MCF 10A (cell line): ENCODE measurements at regions not wholly inside any gene's neighbourhood (a gene's known extent, or its start where the extent isn't known, plus 50 kb on each side); places are given as distances from the start of the nearest gene placed in this dataset.
"Not testable (repeated sequence)": the region's sequence is repeated elsewhere in the genome, so short reads cannot be mapped to it uniquely, and the experiment has no call there.

Experiments used
- BruUV-seq: library from RNA; stranded (reverse); fragments of 400-500 nt; replicated peaks from 2 replicates; lab custom pipeline; 2021; lab: Mats Ljungman, UMichigan
- CTCF ChIA-PET: fragments of 300-600 bp; sonication (Branson Sonifier 250); formaldehyde crosslinking; extraction: SDS; loops from one replicate; lab custom pipeline; 2021; ENCODE audit warnings: antibody characterized with exemption, inconsistent platforms; lab: Yijun Ruan, JAX
- POLR2A ChIA-PET: fragments of 300-600, 350-650 bp; sonication (Branson Sonifier 250); formaldehyde crosslinking; extraction: SDS; loops from one replicate; lab custom pipeline; 2020; ENCODE audit warnings: antibody characterized with exemption, inconsistent platforms; lab: Yijun Ruan, JAX
- DNase-seq: peaks from one replicate; pipeline ENCODE4 v3.0.0-alpha.2; 2018; ENCODE audit not compliant: unreplicated experiment
- H3K27ac Mint-ChIP-seq: one replicate; pipeline ENCODE4 v1.8.0; 2022; ENCODE audit warnings: mild to moderate bottlenecking, low read depth, mixed read lengths; ENCODE audit not compliant: unreplicated experiment
- H3K27me3 Mint-ChIP-seq: one replicate; pipeline ENCODE4 v1.8.0; 2022; ENCODE audit warnings: mixed read lengths; ENCODE audit not compliant: insufficient read depth, unreplicated experiment
- H3K36me3 Mint-ChIP-seq: one replicate; pipeline ENCODE4 v1.8.0; 2022; ENCODE audit warnings: mild to moderate bottlenecking, moderate library complexity, mixed read lengths; ENCODE audit not compliant: insufficient read depth, unreplicated experiment
- H3K4me1 Mint-ChIP-seq: one replicate; pipeline ENCODE4 v1.8.0; 2022; ENCODE audit warnings: mixed read lengths; ENCODE audit not compliant: insufficient read depth, unreplicated experiment
- H3K4me3 Mint-ChIP-seq: one replicate; pipeline ENCODE4 v1.8.0; 2022; ENCODE audit warnings: mild to moderate bottlenecking, moderate library complexity, mixed read lengths; ENCODE audit not compliant: unreplicated experiment
- H3K9me3 Mint-ChIP-seq: one replicate; pipeline ENCODE4 v1.8.0; 2022; ENCODE audit warnings: mixed read lengths; ENCODE audit not compliant: unreplicated experiment
- CTCF ChIP-seq: fragments of 200-600 bp; IDR thresholded peaks from one replicate; pipeline ENCODE4 v1.8.0; 2022; ENCODE audit warnings: antibody characterized with exemption, mild to moderate bottlenecking; ENCODE audit not compliant: unreplicated experiment
- intact Hi-C: fragments of 100-400 bp; cut with micrococcal nuclease; formaldehyde crosslinking; loops from 2 replicates; pipeline ENCODE4 v1.14.1; 2022

GRCh38 chr10:36533316-36533715, 592.1 kb upstream of the ANKRD30A start:
- no peaks in the 10 kb centered on the region for H3K27me3 Mint-ChIP-seq
- H3K4me3 Mint-ChIP-seq: no peak overlapping the region
- BruUV-seq: no TSS peak
- intact Hi-C loops: no loop called here
- CTCF ChIA-PET: no interaction called here
- H3K27ac Mint-ChIP-seq: peak overlapping the region; percentile 40
- TF ChIP-seq CTCF: no peak
- H3K9me3 Mint-ChIP-seq: no peaks in the 10 kb centered on the region
- no peaks in the 10 kb centered on the region for H3K36me3 Mint-ChIP-seq
- POLR2A ChIA-PET: no interaction called here
- no peak for DNase-seq
- H3K4me1 Mint-ChIP-seq: peaks cover 22% of the 10 kb centered on the region

- H3K9me3 Mint-ChIP-seq: no peaks in the 10 kb centered on the region
- H3K4me1 Mint-ChIP-seq: peaks cover 19% of the 10 kb centered on the region
- H3K36me3 Mint-ChIP-seq: no peaks in the 10 kb centered on the region
- no peaks in the 10 kb centered on the region for H3K27me3 Mint-ChIP-seq
- no peak for TF ChIP-seq CTCF
- H3K27ac Mint-ChIP-seq: no peak overlapping the region
- POLR2A ChIA-PET: no interaction called here
- peak; percentile 4 for DNase-seq
- no TSS peak for BruUV-seq
- H3K4me3 Mint-ChIP-seq: no peak overlapping the region
- CTCF ChIA-PET: interaction anchor here (1.2 kb wide), 1 partner anchor 12 kb away, joined by 4 read pairs; no protein-coding TSS in a partner anchor
- intact Hi-C loops: no loop called here
These were observed 593.8 kb upstream of the ANKRD30A start for GRCh38 chr10:36531621-36532020.

- CTCF ChIA-PET: no interaction called here
These were observed 599.4 kb upstream of the ANKRD30A start for GRCh38 chr10:36526033-36526432.

GRCh38 chr10:36524126-36524525, 601.3 kb upstream of the ANKRD30A start:
- CTCF ChIA-PET, H3K4me1 Mint-ChIP-seq, H3K27me3 Mint-ChIP-seq, H3K9me3 Mint-ChIP-seq, H3K27ac Mint-ChIP-seq, H3K36me3 Mint-ChIP-seq, DNase-seq, BruUV-seq, intact Hi-C loops, H3K4me3 Mint-ChIP-seq: not testable (repeated sequence)
- POLR2A ChIA-PET: interaction anchor here (1.2 kb wide), 1 partner anchor 31 kb away, joined by 4 read pairs; no protein-coding TSS in a partner anchor

More at GRCh38 chr10:36526033-36526432, 599.4 kb upstream of the ANKRD30A start:
- no TSS peak for BruUV-seq
- no peak overlapping the region for H3K27ac Mint-ChIP-seq
- H3K4me1 Mint-ChIP-seq: no peaks in the 10 kb centered on the region
- no peaks in the 10 kb centered on the region for H3K36me3 Mint-ChIP-seq
- no peaks in the 10 kb centered on the region for H3K9me3 Mint-ChIP-seq
- POLR2A ChIA-PET: no interaction called here
- H3K4me3 Mint-ChIP-seq: no peak overlapping the region
- no peak for TF ChIP-seq CTCF
- intact Hi-C loops: no loop called here
- no peak for DNase-seq
- no peaks in the 10 kb centered on the region for H3K27me3 Mint-ChIP-seq

- CTCF ChIA-PET: no interaction called here
- intact Hi-C loops: no loop called here
- H3K27me3 Mint-ChIP-seq: no peaks in the 10 kb centered on the region
- TF ChIP-seq CTCF: no peak
- H3K4me1 Mint-ChIP-seq: no peaks in the 10 kb centered on the region
- H3K36me3 Mint-ChIP-seq: no peaks in the 10 kb centered on the region
- H3K4me3 Mint-ChIP-seq: no peak overlapping the region
- H3K27ac Mint-ChIP-seq: no peak overlapping the region
- DNase-seq: no peak
- POLR2A ChIA-PET: no interaction called here
- no peaks in the 10 kb centered on the region for H3K9me3 Mint-ChIP-seq
- BruUV-seq: no TSS peak
These were observed 605.5 kb upstream of the ANKRD30A start for GRCh38 chr10:36519909-36520308.
